Nephron (organoid): ENCODE measurements at regions not wholly inside any gene's neighbourhood (a gene's known extent, or its start where the extent isn't known, plus 50 kb on each side); places are given as distances from the start of the nearest gene placed in this dataset.
"Not testable (repeated sequence)": the region's sequence is repeated elsewhere in the genome, so short reads cannot be mapped to it uniquely, and the experiment has no call there.

ENCODE experiments used
- H3K27ac Mint-ChIP-seq, 3 experiments: 2 replicates each; pipeline ENCODE4 v1.8.0; 2020; ENCODE audit warnings: mixed read lengths in 3 of 3, mild to moderate bottlenecking in 2 of 3, moderate library complexity in 1 of 3
- H3K27me3 Mint-ChIP-seq: 2 replicates; pipeline ENCODE4 v1.8.0; 2021; ENCODE audit warnings: low read depth, mild to moderate bottlenecking, moderate library complexity, mixed read lengths
- H3K36me3 Mint-ChIP-seq: 2 replicates; pipeline ENCODE4 v1.8.0; 2020; ENCODE audit warnings: low read depth, mixed read lengths
- H3K4me1 Mint-ChIP-seq: 2 replicates; pipeline ENCODE4 v1.8.0; 2020; ENCODE audit warnings: mixed read lengths
- H3K4me3 Mint-ChIP-seq, 3 experiments: 2 replicates each; pipeline ENCODE4 v1.8.0; 2020; ENCODE audit warnings: mild to moderate bottlenecking in 3 of 3, mixed read lengths in 3 of 3, moderate library complexity in 2 of 3
- H3K9me3 Mint-ChIP-seq: 2 replicates; pipeline ENCODE4 v1.8.0; 2020; ENCODE audit warnings: mixed read lengths
- CTCF ChIP-seq, 3 experiments: fragments of 200-600 bp; sonication (generic); IDR thresholded peaks; one replicate each; pipeline ENCODE4 v1.5.0; 2021; ENCODE audit warnings: antibody characterized with exemption in 3 of 3; ENCODE audit not compliant: unreplicated experiment in 3 of 3

DNA sequence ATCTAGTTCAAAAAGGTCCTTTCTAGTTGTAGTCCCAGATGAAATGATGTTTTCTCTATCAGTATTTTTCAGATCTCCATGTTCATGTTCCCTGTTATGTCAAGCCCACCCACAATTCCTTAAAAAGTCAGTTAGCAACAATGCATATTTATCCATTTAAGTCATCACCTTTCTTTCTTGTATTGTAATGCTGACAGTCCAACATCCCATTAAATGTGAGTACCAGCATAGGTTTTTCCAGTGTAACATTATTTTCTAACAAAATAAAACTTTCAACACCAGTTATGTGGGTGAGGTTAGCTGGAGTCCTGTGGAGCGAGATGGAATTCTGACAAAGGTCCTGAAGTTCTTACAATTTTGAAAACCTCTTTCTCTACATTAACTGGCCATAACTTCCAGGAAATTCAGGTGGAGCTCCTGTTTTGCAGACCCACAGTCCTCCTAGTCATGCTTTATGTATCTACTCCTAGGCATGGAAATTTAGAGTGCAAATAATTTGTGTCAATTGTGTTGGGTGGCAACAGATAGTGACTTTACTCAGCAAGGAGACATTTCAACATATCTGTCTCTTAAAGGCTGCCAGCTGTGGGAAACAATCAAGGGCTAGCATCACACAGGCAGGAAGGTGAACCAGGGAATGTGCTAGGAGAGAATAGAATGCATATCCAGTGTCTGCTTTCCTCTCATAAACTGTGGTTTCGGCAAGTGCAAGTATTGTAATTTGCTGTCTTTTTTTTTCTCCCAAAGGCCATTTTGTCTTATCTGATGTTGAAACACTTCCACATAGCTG lies 162.6 kb downstream of the MTERF1 start:
- Mint-ChIP-seq H3K27ac (no peak overlapping the region), H3K9me3 (peaks cover 24% of the 10 kb centered on the region), H3K4me1 (no peaks in the 10 kb centered on the region), H3K4me3 (no peak overlapping the region), H3K36me3 (no peaks in the 10 kb centered on the region), H3K27me3 (no peaks in the 10 kb centered on the region)
- no peak for TF ChIP-seq CTCF (IDR thresholded peaks at IDR 0.05; ENCODE audit: unreplicated experiment in 3 of 3)

DNA sequence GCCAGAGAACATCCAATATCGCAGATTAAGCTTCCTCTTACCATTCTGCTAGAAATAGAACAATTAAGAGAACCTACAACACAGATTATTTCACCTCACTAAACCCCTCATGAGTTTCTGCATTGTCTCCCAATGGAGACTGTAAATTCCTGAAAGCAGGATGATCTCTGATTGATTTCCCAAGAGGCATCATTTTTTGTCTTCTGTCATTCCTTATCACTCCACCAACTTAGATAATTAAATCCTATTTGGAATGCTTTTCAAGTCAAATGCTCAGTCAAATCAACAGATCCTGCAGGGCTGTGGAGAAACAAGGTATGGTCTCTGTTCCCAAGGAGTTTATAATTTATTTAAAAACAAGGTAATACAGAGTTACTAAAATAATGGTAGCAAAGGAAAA lies 161.5 kb downstream of the MTERF1 start:
- H3K36me3 Mint-ChIP-seq, result no peaks in the 10 kb centered on the region
- H3K27ac Mint-ChIP-seq, result no peak overlapping the region
- H3K4me3 Mint-ChIP-seq, result no peak overlapping the region
- peaks cover 25% of the 10 kb centered on the region for H3K9me3 Mint-ChIP-seq
- H3K27me3 Mint-ChIP-seq, result no peaks in the 10 kb centered on the region
- no peak for TF ChIP-seq CTCF (IDR thresholded peaks at IDR 0.05; ENCODE audit: unreplicated experiment in 3 of 3)
- H3K4me1 Mint-ChIP-seq, result no peaks in the 10 kb centered on the region

GRCh38 chr7:91720260-91720937 lies 160.1 kb downstream of the MTERF1 start:
- H3K9me3 Mint-ChIP-seq, result peaks cover 27% of the 10 kb centered on the region
- no peaks in the 10 kb centered on the region for H3K4me1 Mint-ChIP-seq
- no peak overlapping the region for H3K4me3 Mint-ChIP-seq
- H3K27me3 Mint-ChIP-seq, result no peaks in the 10 kb centered on the region
- no peak for TF ChIP-seq CTCF (IDR thresholded peaks at IDR 0.05; ENCODE audit: unreplicated experiment in 3 of 3)
- no peak overlapping the region for H3K27ac Mint-ChIP-seq
- H3K36me3 Mint-ChIP-seq, result no peaks in the 10 kb centered on the region

DNA sequence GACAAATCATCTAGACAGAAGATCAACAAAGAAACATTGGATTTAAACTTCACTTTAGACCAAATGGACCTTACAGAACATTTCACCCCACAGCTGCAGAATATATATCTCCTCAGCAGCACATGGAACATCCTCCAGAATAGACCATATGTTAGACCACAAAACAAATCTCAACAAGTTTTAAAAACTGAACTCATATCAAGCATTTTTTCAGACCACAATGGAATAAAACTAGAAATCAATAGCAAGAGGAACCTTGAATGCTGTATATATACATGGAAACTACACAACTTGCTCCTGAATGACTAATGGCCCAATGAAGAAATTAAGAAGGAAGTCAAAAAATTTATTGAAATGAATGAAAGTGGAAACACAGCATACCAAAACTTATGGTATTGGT lies 157.7 kb downstream of the MTERF1 start:
- no peak for TF ChIP-seq CTCF (IDR thresholded peaks at IDR 0.05; ENCODE audit: unreplicated experiment in 3 of 3)
- no peaks in the 10 kb centered on the region for H3K27me3 Mint-ChIP-seq
- H3K4me1 Mint-ChIP-seq, result no peaks in the 10 kb centered on the region
- H3K27ac Mint-ChIP-seq, result no peak overlapping the region
- H3K9me3 Mint-ChIP-seq, result peaks cover 27% of the 10 kb centered on the region
- no peaks in the 10 kb centered on the region for H3K36me3 Mint-ChIP-seq
- H3K4me3 Mint-ChIP-seq, result no peak overlapping the region

- not testable (repeated sequence) for H3K27ac Mint-ChIP-seq, H3K36me3 Mint-ChIP-seq, H3K9me3 Mint-ChIP-seq, H3K4me3 Mint-ChIP-seq, H3K4me1 Mint-ChIP-seq, H3K27me3 Mint-ChIP-seq
These were observed 151.5 kb downstream of the MTERF1 start for GRCh38 chr7:91729046-91729445.

DNA sequence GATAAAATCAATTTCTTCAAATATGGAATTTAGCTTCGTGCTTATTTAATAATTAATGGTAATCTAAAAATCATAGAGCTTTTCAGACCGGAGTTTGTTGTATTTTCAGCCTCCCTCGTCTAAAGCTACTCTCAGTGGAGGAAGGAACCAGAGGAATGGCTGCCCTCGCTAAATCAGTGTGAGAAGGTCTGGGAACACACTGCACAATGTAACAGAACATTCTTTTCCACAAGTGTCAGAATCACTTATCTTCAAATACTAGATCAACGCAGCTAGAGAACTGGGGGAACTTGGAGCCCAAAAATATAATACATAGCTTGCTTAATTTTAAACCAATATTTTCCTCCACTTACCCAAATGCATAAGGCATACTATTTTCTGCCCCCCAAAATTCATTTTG lies 148.5 kb downstream of the MTERF1 start:
- no peaks in the 10 kb centered on the region for H3K4me1 Mint-ChIP-seq
- H3K9me3 Mint-ChIP-seq, result peaks cover 14% of the 10 kb centered on the region
- H3K36me3 Mint-ChIP-seq, result no peaks in the 10 kb centered on the region
- TF ChIP-seq CTCF (IDR thresholded peaks at IDR 0.05; ENCODE audit: unreplicated experiment in 3 of 3), result no peak
- H3K27me3 Mint-ChIP-seq, result peaks cover 3% of the 10 kb centered on the region
- no peak overlapping the region for H3K4me3 Mint-ChIP-seq
- H3K27ac Mint-ChIP-seq, result no peak overlapping the region
